K562 (cell line): ENCODE measurements at regions not wholly inside any gene's neighbourhood (a gene's known extent, or its start where the extent isn't known, plus 50 kb on each side); places are given as distances from the start of the nearest gene placed in this dataset.

Experiments used
- CC2D1A ChIP-seq: fragments of 450-650 bp; IDR thresholded peaks from 2 replicates; pipeline ENCODE4 v1.6.1; 2017; ENCODE audit warnings: mild to moderate bottlenecking
- E2F3 ChIP-seq: fragments of 250-450 bp; sonication (Bioruptor Pico); IDR thresholded peaks from 2 replicates; pipeline ENCODE4 v1.4.0; 2020; ENCODE audit warnings: mild to moderate bottlenecking
- EGR1 ChIP-seq: fragments of 450-650 bp; conservative IDR thresholded peaks from 2 replicates; pipeline ENCODE4 v1.6.1; 2017; ENCODE audit warnings: mild to moderate bottlenecking
- ELF1 ChIP-seq: fragments of 200-800 bp; sonication (Bioruptor generic); IDR thresholded peaks from 2 replicates; pipeline ENCODE4 v1.6.1; 2016; ENCODE audit warnings: missing genetic modification characterization, missing compliant biosample characterization
- HCFC1 ChIP-seq: IDR thresholded peaks from 2 replicates; pipeline ENCODE4 v1.6.1; 2012; ENCODE audit warnings: low read depth, low read length, improper control_type of control experiment
- LCOR ChIP-seq: sonication (generic); formaldehyde crosslinking; IDR thresholded peaks from 2 replicates; pipeline ENCODE4 v1.8.0; 2022; ENCODE audit warnings: mild to moderate bottlenecking, missing genetic modification reagents
- RBM17 ChIP-seq: fragments of 200-400 bp; formaldehyde crosslinking; IDR thresholded peaks from 2 replicates; pipeline ENCODE4 v1.6.1; 2017; ENCODE audit warnings: low read depth, mild to moderate bottlenecking, low read length, borderline replicate concordance
- RHOXF2B ChIP-seq: fragments of 250-450 bp; sonication (Bioruptor Pico); conservative IDR thresholded peaks from 2 replicates; pipeline ENCODE4 v1.5.1; 2021
- SP1 ChIP-seq: sonication (generic); formaldehyde crosslinking; IDR thresholded peaks from 2 replicates; pipeline ENCODE4 v1.8.1; 2022; ENCODE audit warnings: mild to moderate bottlenecking, missing genetic modification reagents
- SRF ChIP-seq, 2 experiments: fragments of 250-450, 450-650 bp in 1 of 2; sonication (Bioruptor Pico) in 1 of 2; sonication (generic) in 1 of 2; formaldehyde crosslinking; IDR thresholded peaks; 2 replicates each; pipeline versions ENCODE4 v1.5.0 to v1.5.1; 2020 to 2022; ENCODE audit warnings: mild to moderate bottlenecking in 1 of 2, missing genetic modification reagents in 1 of 2
- ZNF311 ChIP-seq: fragments of 250-450 bp; sonication (Bioruptor Pico); IDR thresholded peaks from 2 replicates; pipeline ENCODE4 v1.4.0; 2020; ENCODE audit warnings: mild to moderate bottlenecking, moderate library complexity
- ZNF507 ChIP-seq: conservative IDR thresholded peaks from 2 replicates; pipeline ENCODE4 v1.6.1; 2017; ENCODE audit warnings: missing genetic modification characterization, missing compliant biosample characterization
- ZNF589 ChIP-seq: fragments of 200-800 bp; sonication (Bioruptor generic); IDR thresholded peaks from 2 replicates; pipeline ENCODE4 v1.6.1; 2016; ENCODE audit warnings: low read depth, missing genetic modification characterization, missing compliant biosample characterization
- ZNF76 ChIP-seq: fragments of 250-450 bp; sonication (Bioruptor Pico); IDR thresholded peaks from 2 replicates; pipeline ENCODE4 v1.4.0; 2020; ENCODE audit warnings: mild to moderate bottlenecking, moderate library complexity, borderline replicate concordance
- ZNF79 ChIP-seq: fragments of 250-450 bp; sonication (Bioruptor Pico); IDR thresholded peaks from 2 replicates; pipeline ENCODE4 v1.4.0; 2020; ENCODE audit warnings: low read depth, mild to moderate bottlenecking, moderate library complexity
- TF ChIP-seq, protein P1 (sequence below): fragments of 250-450 bp; sonication (Bioruptor Pico); IDR thresholded peaks from 2 replicates; pipeline ENCODE4 v1.5.0; 2020; ENCODE audit warnings: mild to moderate bottlenecking, borderline replicate concordance
- TF ChIP-seq, protein P2 (sequence below): fragments of 250-450 bp; sonication (Bioruptor Pico); IDR thresholded peaks from 2 replicates; pipeline ENCODE4 v1.5.1; 2021; ENCODE audit warnings: mild to moderate bottlenecking
- TF ChIP-seq, protein P3 (sequence below): fragments of 250-450 bp; sonication (Bioruptor Pico); IDR thresholded peaks from 2 replicates; pipeline ENCODE4 v1.4.0; 2020; ENCODE audit warnings: mild to moderate bottlenecking, moderate library complexity
- TF ChIP-seq, protein P4 (sequence below): sonication (generic); formaldehyde crosslinking; IDR thresholded peaks from 2 replicates; pipeline ENCODE4 v1.8.0; 2023; ENCODE audit warnings: mild to moderate bottlenecking, missing genetic modification reagents
- TF ChIP-seq, protein P5 (sequence below): sonication (generic); formaldehyde crosslinking; IDR thresholded peaks from 2 replicates; pipeline ENCODE4 v1.8.1; 2022; ENCODE audit warnings: missing genetic modification reagents

DNA sequence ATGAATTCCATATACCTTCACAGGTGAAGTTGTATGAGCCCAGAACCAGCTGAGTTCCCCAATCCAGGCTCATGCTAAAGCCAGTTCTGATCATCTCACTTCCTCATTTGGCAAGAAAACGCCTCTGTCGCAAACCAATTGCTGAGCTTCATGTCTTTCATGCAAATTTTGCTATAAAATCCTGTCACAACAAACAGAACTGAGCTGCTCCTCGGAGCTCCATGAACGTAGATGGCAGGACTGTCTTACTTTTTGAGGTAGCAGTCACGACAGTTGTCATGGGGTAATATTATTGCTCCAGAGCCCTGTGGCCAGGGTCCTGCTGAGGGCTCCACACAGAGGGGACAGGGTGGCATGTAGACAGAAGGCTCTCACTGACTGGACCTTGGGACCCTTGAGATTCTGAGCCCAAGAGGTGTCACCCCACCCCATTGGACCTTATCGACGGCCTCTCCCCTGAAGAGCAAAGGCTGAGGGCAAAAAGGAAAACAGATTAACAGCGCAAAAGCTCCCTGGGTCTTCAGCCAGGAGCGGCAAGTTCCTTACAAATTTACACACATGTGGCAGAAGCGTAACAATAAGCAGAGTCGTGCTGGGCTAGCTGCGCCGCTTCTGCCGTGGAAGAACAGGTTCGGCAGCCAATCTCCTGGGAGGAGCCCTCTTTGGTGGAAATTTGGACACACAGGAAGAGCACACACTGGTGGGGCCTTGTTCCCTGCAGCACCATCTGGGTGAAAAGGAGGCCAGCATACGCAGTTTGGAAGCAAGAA is 249.2 kb downstream of the OPA1 start (continued):
- TF ChIP-seq, protein P1, sequence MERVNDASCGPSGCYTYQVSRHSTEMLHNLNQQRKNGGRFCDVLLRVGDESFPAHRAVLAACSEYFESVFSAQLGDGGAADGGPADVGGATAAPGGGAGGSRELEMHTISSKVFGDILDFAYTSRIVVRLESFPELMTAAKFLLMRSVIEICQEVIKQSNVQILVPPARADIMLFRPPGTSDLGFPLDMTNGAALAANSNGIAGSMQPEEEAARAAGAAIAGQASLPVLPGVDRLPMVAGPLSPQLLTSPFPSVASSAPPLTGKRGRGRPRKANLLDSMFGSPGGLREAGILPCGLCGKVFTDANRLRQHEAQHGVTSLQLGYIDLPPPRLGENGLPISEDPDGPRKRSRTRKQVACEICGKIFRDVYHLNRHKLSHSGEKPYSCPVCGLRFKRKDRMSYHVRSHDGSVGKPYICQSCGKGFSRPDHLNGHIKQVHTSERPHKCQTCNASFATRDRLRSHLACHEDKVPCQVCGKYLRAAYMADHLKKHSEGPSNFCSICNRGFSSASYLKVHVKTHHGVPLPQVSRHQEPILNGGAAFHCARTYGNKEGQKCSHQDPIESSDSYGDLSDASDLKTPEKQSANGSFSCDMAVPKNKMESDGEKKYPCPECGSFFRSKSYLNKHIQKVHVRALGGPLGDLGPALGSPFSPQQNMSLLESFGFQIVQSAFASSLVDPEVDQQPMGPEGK = peak; percentile 63; the same call in 1 of the 2 replicates
- TF ChIP-seq ZNF311 (no peak), EGR1 (no peak), LCOR (CRISPR knock-in tag) (0 out of 2 replicates have a peak, but pooled peaks have one; percentile 30), ZNF79 (no peak), HCFC1 (no peak), SP1 (CRISPR knock-in tag) (peak; percentile 54), SRF (CRISPR knock-in tag; IDR thresholded peaks at IDR 0.05) (peak in 1 of 2 experiments; percentile 91; a peak in 2 of 4 replicates), ZNF507 (tag) (no peak), ZNF76 (CRISPR knock-in tag) (peak; percentile 70; the same call in 1 of the 2 replicates), ZNF589 (CRISPR knock-in tag) (peak; percentile 21), RHOXF2B (CRISPR knock-in tag) (no peak), ELF1 (peak; percentile 61), RBM17 (no peak), E2F3 (0 out of 2 replicates have a peak, but pooled peaks have one; percentile 14), CC2D1A (no peak)
- TF ChIP-seq, protein P2, sequence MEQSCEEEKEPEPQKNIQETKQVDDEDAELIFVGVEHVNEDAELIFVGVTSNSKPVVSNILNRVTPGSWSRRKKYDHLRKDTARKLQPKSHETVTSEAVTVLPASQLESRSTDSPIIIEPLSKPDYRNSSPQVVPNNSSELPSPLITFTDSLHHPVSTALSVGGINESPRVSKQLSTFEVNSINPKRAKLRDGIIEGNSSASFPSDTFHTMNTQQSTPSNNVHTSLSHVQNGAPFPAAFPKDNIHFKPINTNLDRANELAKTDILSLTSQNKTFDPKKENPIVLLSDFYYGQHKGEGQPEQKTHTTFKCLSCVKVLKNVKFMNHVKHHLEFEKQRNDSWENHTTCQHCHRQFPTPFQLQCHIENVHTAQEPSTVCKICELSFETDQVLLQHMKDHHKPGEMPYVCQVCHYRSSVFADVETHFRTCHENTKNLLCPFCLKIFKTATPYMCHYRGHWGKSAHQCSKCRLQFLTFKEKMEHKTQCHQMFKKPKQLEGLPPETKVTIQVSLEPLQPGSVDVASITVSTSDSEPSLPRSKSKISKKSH (CRISPR knock-in tag) = no peak
- TF ChIP-seq, protein P3, sequence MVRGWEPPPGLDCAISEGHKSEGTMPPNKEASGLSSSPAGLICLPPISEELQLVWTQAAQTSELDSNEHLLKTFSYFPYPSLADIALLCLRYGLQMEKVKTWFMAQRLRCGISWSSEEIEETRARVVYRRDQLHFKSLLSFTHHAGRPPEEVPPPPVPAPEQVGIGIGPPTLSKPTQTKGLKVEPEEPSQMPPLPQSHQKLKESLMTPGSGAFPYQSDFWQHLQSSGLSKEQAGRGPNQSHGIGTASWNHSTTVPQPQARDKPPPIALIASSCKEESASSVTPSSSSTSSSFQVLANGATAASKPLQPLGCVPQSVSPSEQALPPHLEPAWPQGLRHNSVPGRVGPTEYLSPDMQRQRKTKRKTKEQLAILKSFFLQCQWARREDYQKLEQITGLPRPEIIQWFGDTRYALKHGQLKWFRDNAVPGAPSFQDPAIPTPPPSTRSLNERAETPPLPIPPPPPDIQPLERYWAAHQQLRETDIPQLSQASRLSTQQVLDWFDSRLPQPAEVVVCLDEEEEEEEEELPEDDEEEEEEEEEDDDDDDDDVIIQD (CRISPR knock-in tag) = 0 out of 2 replicates have a peak, but pooled peaks have one; percentile 37
- TF ChIP-seq, protein P4, sequence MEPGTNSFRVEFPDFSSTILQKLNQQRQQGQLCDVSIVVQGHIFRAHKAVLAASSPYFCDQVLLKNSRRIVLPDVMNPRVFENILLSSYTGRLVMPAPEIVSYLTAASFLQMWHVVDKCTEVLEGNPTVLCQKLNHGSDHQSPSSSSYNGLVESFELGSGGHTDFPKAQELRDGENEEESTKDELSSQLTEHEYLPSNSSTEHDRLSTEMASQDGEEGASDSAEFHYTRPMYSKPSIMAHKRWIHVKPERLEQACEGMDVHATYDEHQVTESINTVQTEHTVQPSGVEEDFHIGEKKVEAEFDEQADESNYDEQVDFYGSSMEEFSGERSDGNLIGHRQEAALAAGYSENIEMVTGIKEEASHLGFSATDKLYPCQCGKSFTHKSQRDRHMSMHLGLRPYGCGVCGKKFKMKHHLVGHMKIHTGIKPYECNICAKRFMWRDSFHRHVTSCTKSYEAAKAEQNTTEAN (CRISPR knock-in tag) = 0 out of 2 replicates have a peak, but pooled peaks have one; percentile 10
- TF ChIP-seq, protein P5, sequence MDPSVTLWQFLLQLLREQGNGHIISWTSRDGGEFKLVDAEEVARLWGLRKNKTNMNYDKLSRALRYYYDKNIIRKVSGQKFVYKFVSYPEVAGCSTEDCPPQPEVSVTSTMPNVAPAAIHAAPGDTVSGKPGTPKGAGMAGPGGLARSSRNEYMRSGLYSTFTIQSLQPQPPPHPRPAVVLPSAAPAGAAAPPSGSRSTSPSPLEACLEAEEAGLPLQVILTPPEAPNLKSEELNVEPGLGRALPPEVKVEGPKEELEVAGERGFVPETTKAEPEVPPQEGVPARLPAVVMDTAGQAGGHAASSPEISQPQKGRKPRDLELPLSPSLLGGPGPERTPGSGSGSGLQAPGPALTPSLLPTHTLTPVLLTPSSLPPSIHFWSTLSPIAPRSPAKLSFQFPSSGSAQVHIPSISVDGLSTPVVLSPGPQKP (CRISPR knock-in tag) = no peak
